ENCODE measurements at regions not wholly inside any gene's neighbourhood (a gene's known extent, or its start where the extent isn't known, plus 50 kb on each side); places are given as distances from the start of the nearest gene placed in this dataset.

DNA sequence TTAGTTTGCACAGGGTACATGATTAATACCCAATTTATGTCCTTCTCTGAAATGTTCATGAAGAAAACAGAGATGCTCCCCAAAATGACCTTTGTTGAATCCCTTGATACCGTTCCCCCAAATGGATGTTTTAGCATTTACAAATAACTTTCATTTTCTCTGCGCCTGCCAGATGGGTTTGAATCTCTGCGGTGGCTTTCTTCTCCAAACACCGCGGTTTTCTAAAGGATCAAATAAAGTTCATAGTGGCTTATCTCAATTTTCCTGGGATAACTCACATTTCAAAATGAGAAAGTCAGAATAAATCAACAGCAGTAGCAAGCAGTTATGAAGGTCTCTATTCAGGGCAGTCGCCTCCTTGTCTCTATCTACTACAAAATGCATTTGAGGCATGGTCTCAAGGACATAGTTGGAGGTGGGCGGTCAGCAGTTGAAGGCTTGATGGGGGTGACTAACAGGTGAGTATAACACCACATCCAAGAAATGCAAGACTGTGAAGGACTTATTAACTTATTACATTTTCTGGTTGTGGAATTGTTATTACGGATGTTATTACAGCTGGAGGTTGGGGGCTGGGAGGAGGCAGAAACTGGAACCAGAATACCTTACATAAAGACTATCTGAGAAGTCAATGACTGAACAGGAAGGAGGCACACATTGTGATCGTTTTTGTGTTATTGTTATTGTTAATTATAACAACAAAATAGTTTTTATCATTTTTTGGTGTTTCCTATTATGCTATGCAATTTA, 1513.3 kb downstream of the FAM181B start:
- TF ChIP-seq, protein P1, sequence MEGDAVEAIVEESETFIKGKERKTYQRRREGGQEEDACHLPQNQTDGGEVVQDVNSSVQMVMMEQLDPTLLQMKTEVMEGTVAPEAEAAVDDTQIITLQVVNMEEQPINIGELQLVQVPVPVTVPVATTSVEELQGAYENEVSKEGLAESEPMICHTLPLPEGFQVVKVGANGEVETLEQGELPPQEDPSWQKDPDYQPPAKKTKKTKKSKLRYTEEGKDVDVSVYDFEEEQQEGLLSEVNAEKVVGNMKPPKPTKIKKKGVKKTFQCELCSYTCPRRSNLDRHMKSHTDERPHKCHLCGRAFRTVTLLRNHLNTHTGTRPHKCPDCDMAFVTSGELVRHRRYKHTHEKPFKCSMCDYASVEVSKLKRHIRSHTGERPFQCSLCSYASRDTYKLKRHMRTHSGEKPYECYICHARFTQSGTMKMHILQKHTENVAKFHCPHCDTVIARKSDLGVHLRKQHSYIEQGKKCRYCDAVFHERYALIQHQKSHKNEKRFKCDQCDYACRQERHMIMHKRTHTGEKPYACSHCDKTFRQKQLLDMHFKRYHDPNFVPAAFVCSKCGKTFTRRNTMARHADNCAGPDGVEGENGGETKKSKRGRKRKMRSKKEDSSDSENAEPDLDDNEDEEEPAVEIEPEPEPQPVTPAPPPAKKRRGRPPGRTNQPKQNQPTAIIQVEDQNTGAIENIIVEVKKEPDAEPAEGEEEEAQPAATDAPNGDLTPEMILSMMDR (IDR thresholded peaks at IDR 0.05) = no peak
- TF ChIP-seq POLR2A (IDR thresholded peaks at IDR 0.05) = no peak

All from heart left ventricle (tissue), 13 donors.